Tibial artery (tissue), 4 donors: ENCODE measurements at regions not wholly inside any gene's neighbourhood (a gene's known extent, or its start where the extent isn't known, plus 50 kb on each side); places are given as distances from the start of the nearest gene placed in this dataset.

Source experiments
- DNase-seq, 2 donors: peaks; one replicate each; pipeline ENCODE4 v3.0.0-alpha.2; 2019
- H3K27ac ChIP-seq, 2 donors: fragments of 200-600 bp; sonication (generic) in 1 of 2; 1 replicate in 1 of 2; 2 replicates in 1 of 2; pipeline ENCODE4 v1.5.1; 2018 to 2019; ENCODE audit warnings: mild to moderate bottlenecking in 1 of 2
- H3K27me3 ChIP-seq, 2 donors: fragments of 200-600 bp; sonication (generic) in 1 of 2; one replicate each; pipeline versions ENCODE4 v1.5.1 to v1.6.0; 2016 to 2019
- H3K36me3 ChIP-seq, 3 donors: fragments of 200-600 bp; sonication (generic) in 2 of 3; one replicate each; pipeline ENCODE4 v1.5.1; 2016 to 2019; ENCODE audit warnings: mild to moderate bottlenecking in 2 of 3
- H3K4me1 ChIP-seq, 4 donors: fragments of 200-600 bp; sonication (generic) in 2 of 4; 1 replicate in 3 of 4; 2 replicates in 1 of 4; pipeline ENCODE4 v1.5.1; 2016 to 2019
- H3K4me3 ChIP-seq, 2 donors: fragments of 200-600 bp; sonication (generic) in 1 of 2; 1 replicate in 1 of 2; 2 replicates in 1 of 2; pipeline ENCODE4 v1.5.1; 2018 to 2019; ENCODE audit warnings: mild to moderate bottlenecking in 2 of 2
- H3K9me3 ChIP-seq, 3 donors: fragments of 200-600 bp; sonication (generic) in 1 of 3; one replicate each; pipeline ENCODE4 v1.5.1; 2016 to 2019
- intact Hi-C: fragments of 100-400 bp; cut with DNase I; formaldehyde crosslinking; loops from one replicate; pipeline ENCODE4 v1.15.0; 2023; ENCODE audit warnings: low total_unique reads
- TF ChIP-seq, protein P1 (sequence below), 2 experiments: fragments of 200-600 bp in 1 of 2; fragments of 450-650 bp in 1 of 2; IDR thresholded peaks; one replicate each; pipeline ENCODE4 v1.5.1; 2017 to 2019; ENCODE audit warnings: antibody characterized with exemption in 2 of 2, mild to moderate bottlenecking in 1 of 2, moderate library complexity in 1 of 2

- H3K27me3 ChIP-seq, result no peaks in the 10 kb centered on the region
- H3K9me3 ChIP-seq, result no peaks in the 10 kb centered on the region
- no peak overlapping the region for H3K27ac ChIP-seq
- intact Hi-C loops, result no loop called here
- TF ChIP-seq, protein P1, sequence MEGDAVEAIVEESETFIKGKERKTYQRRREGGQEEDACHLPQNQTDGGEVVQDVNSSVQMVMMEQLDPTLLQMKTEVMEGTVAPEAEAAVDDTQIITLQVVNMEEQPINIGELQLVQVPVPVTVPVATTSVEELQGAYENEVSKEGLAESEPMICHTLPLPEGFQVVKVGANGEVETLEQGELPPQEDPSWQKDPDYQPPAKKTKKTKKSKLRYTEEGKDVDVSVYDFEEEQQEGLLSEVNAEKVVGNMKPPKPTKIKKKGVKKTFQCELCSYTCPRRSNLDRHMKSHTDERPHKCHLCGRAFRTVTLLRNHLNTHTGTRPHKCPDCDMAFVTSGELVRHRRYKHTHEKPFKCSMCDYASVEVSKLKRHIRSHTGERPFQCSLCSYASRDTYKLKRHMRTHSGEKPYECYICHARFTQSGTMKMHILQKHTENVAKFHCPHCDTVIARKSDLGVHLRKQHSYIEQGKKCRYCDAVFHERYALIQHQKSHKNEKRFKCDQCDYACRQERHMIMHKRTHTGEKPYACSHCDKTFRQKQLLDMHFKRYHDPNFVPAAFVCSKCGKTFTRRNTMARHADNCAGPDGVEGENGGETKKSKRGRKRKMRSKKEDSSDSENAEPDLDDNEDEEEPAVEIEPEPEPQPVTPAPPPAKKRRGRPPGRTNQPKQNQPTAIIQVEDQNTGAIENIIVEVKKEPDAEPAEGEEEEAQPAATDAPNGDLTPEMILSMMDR (IDR thresholded peaks at IDR 0.05), result no peak
- H3K4me1 ChIP-seq, result no peaks in the 10 kb centered on the region
- H3K36me3 ChIP-seq, result no peaks in the 10 kb centered on the region
- DNase-seq, result no peak
- no peak overlapping the region for H3K4me3 ChIP-seq
Measured at GRCh38 chr9:117858561-117858960, 154.4 kb downstream of the TLR4 start.

DNA sequence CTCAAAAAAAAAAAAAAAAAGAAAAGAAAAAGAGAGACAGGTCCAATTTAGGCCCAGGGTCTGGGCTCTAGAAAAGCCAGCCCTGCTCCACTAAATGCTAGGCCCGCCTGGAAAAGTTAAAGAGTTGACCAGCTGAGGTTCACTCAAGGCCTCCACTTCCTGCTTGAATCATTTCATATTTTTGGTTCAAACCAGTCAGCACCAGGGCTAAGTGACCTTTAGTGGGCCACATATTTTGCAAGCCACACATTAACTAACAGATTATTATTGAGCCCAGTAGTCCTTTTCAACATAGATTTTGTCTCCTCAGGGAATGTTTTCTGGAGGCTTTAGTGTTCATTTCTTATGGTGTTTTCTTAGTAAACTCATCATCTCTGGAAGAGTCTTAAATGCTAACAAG lies 156.6 kb downstream of the TLR4 start:
- intact Hi-C loops, result no loop called here
- Histone ChIP-seq H3K27ac (no peak overlapping the region), H3K9me3 (no peaks in the 10 kb centered on the region), H3K4me1 (no peaks in the 10 kb centered on the region), H3K4me3 (no peak overlapping the region), H3K27me3 (no peaks in the 10 kb centered on the region), H3K36me3 (no peaks in the 10 kb centered on the region)
- TF ChIP-seq, protein P1 (IDR thresholded peaks at IDR 0.05), result no peak
- no peak for DNase-seq

GRCh38 chr9:117864385-117865057 lies 160.3 kb downstream of the TLR4 start:
- H3K4me3 ChIP-seq, result no peak overlapping the region
- H3K27ac ChIP-seq, result no peak overlapping the region
- no peak for DNase-seq
- H3K27me3 ChIP-seq, result no peaks in the 10 kb centered on the region
- intact Hi-C loops, result no loop called here
- H3K36me3 ChIP-seq, result no peaks in the 10 kb centered on the region
- TF ChIP-seq, protein P1 (IDR thresholded peaks at IDR 0.05), result no peak
- H3K9me3 ChIP-seq, result no peaks in the 10 kb centered on the region
- H3K4me1 ChIP-seq, result no peaks in the 10 kb centered on the region

DNA sequence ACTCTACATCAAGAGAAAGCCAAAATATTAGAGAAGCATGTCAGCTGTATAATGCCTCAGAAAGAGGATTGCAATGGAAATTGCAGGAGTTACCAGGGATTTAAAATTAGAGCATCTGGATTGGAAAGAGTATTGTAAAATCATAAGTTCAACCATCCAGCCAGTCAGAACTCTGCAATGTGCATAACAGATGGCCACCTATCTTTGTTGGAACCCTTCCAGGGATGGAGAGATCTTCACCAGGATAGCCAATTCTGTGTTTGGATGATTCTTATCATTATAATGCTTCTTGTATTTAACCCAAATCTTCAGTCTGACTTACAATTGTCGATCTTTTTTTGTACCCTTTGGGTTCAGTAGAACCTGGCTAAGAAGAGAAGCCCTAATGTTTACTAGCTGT lies 164.4 kb downstream of the TLR4 start:
- Histone ChIP-seq H3K4me3 (no peak overlapping the region), H3K27ac (no peak overlapping the region), H3K9me3 (no peaks in the 10 kb centered on the region), H3K4me1 (no peaks in the 10 kb centered on the region), H3K27me3 (no peaks in the 10 kb centered on the region), H3K36me3 (no peaks in the 10 kb centered on the region)
- DNase-seq, result no peak
- TF ChIP-seq, protein P1 (IDR thresholded peaks at IDR 0.05), result no peak
- intact Hi-C loops, result no loop called here

GRCh38 chr9:117869287-117869686 lies 165.1 kb downstream of the TLR4 start:
- Histone ChIP-seq H3K4me3 (no peak overlapping the region), H3K36me3 (no peaks in the 10 kb centered on the region), H3K4me1 (no peaks in the 10 kb centered on the region), H3K27me3 (no peaks in the 10 kb centered on the region), H3K9me3 (no peaks in the 10 kb centered on the region), H3K27ac (no peak overlapping the region)
- TF ChIP-seq, protein P1 (IDR thresholded peaks at IDR 0.05), result no peak
- intact Hi-C loops, result no loop called here
- DNase-seq, result no peak

DNA sequence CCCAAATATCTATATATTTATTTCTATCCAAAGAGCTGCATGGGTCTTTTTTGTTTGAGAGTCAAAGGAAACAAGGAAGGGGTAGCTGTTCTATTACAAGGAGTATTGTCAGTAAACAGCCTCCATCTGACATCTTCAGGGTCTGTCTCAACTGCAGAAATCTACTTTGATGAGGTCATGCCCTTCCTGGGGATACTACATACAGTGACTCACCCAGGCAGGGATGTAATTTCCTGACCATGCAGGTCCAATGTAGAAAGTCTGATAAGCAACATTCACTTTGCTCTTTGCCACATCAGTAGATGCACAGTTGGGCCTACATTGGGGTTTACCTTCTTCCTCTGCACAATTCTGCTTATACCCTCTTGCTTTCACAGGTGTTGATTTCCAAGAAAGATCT lies 165.5 kb downstream of the TLR4 start:
- TF ChIP-seq, protein P1 (IDR thresholded peaks at IDR 0.05), result no peak
- H3K27me3 ChIP-seq, result no peaks in the 10 kb centered on the region
- no peak overlapping the region for H3K4me3 ChIP-seq
- no peaks in the 10 kb centered on the region for H3K36me3 ChIP-seq
- DNase-seq, result no peak
- no peaks in the 10 kb centered on the region for H3K4me1 ChIP-seq
- intact Hi-C loops, result no loop called here
- H3K9me3 ChIP-seq, result no peaks in the 10 kb centered on the region
- no peak overlapping the region for H3K27ac ChIP-seq
